ENCODE measurements at regions not wholly inside any gene's neighbourhood (a gene's known extent, or its start where the extent isn't known, plus 50 kb on each side); places are given as distances from the start of the nearest gene placed in this dataset.

- TF ChIP-seq CTCF (IDR thresholded peaks at IDR 0.05) (no peak), POLR2A (IDR thresholded peaks at IDR 0.05) (no peak)
Measured at GRCh38 chr3:22542311-22542710, 660.8 kb upstream of the UBE2E2 start.

Measured in gastroesophageal sphincter (tissue), 3 donors.